GM12872 (cell line): ENCODE measurements at regions not wholly inside any gene's neighbourhood (a gene's known extent, or its start where the extent isn't known, plus 50 kb on each side); places are given as distances from the start of the nearest gene placed in this dataset.

Experiments used
- CTCF ChIP-seq: IDR thresholded peaks from 3 replicates; pipeline ENCODE4 v1.5.1; 2011; ENCODE audit warnings: low read depth, mild to moderate bottlenecking, low read length, moderate library complexity; ENCODE audit not compliant: insufficient read depth

- no peak for TF ChIP-seq CTCF
Observed at GRCh38 chr4:3911252-3911856, 145.2 kb downstream of the ADRA2C start.

GRCh38 chr4:3936184-3936583, 170.0 kb downstream of the ADRA2C start:
- no peak for TF ChIP-seq CTCF

GRCh38 chr4:3942569-3942971, 176.4 kb downstream of the ADRA2C start:
- TF ChIP-seq CTCF, result peak; percentile 63

- TF ChIP-seq CTCF, result no peak
Observed at GRCh38 chr4:3945511-3946290, 179.5 kb downstream of the ADRA2C start.

- TF ChIP-seq CTCF, result peak; percentile 19; the same call in 1 of the 3 replicates
Observed at GRCh38 chr4:3949916-3950315, 183.7 kb downstream of the ADRA2C start.

GRCh38 chr4:3984796-3985195, 218.6 kb downstream of the ADRA2C start:
- 0 out of 3 replicates have a peak, but pooled peaks have one; percentile 10 for TF ChIP-seq CTCF

GRCh38 chr4:4090720-4091119, 136.0 kb downstream of the OTOP1 start:
- 0 out of 3 replicates have a peak, but pooled peaks have one; percentile 3 for TF ChIP-seq CTCF
